Panc1 (cell line): ENCODE measurements at regions not wholly inside any gene's neighbourhood (a gene's known extent, or its start where the extent isn't known, plus 50 kb on each side); places are given as distances from the start of the nearest gene placed in this dataset.

Source experiments
- ATAC-seq: fragments of 200-7000 bp; cut with Tn5 transposase; 2 replicates; pipeline ENCODE4 v1.9.1; 2020; ENCODE audit warnings: mild to moderate bottlenecking, moderate library complexity
- BruUV-seq: library from RNA; stranded (reverse); fragments of 400-500 nt; replicated peaks from 2 replicates; lab custom pipeline; 2021; lab: Mats Ljungman, UMichigan
- CTCF ChIA-PET: fragments of 300-600 bp; sonication (Branson Sonifier 250); formaldehyde crosslinking; loops from one replicate; lab custom pipeline; 2022; ENCODE audit warnings: antibody characterized with exemption; lab: Charles Lee
- POLR2A ChIA-PET: fragments of 300-600 bp; sonication (Branson Sonifier 250); formaldehyde crosslinking; loops from one replicate; lab custom pipeline; 2022; ENCODE audit warnings: antibody characterized with exemption; lab: Charles Lee
- DNase-seq: peaks from one replicate; pipeline ENCODE4 v3.0.0-alpha.2; 2010; ENCODE audit warnings: low read depth, low spot score
- H3K27ac ChIP-seq: 2 replicates; pipeline ENCODE4 v1.5.1; 2011; ENCODE audit warnings: mild to moderate bottlenecking, low read length, inconsistent platforms
- H3K27me3 ChIP-seq: fragments of 200-500 bp; sonication (Bioruptor generic); 2 replicates; pipeline ENCODE4 v1.6.0; 2014; ENCODE audit warnings: low read length, inconsistent platforms; ENCODE audit not compliant: control insufficient read depth, insufficient read depth
- H3K36me3 ChIP-seq: fragments of 200-500 bp; sonication (Bioruptor generic); 2 replicates; pipeline ENCODE4 v1.5.1; 2014; ENCODE audit warnings: inconsistent platforms, mild to moderate bottlenecking, low read length, moderate library complexity; ENCODE audit not compliant: control insufficient read depth, insufficient read depth
- H3K4me1 ChIP-seq: 2 replicates; pipeline ENCODE4 v1.5.1; 2011; ENCODE audit warnings: inconsistent platforms, mild to moderate bottlenecking, low read length, moderate library complexity; ENCODE audit not compliant: control insufficient read depth, insufficient read depth
- H3K4me3 ChIP-seq, 2 experiments: 2 replicates each; pipeline ENCODE4 v1.5.1; 2011 to 2012; ENCODE audit warnings: low read depth in 2 of 2, low read length in 2 of 2, mild to moderate bottlenecking in 2 of 2, inconsistent platforms in 1 of 2, moderate library complexity in 1 of 2
- H3K9me3 ChIP-seq: fragments of 200-500 bp; sonication (Bioruptor generic); 2 replicates; pipeline ENCODE4 v1.5.1; 2014; ENCODE audit warnings: low read depth, mild to moderate bottlenecking, inconsistent platforms, low read length, moderate library complexity; ENCODE audit not compliant: control insufficient read depth, insufficient read depth
- CTCF ChIP-seq: fragments of 450-650 bp; IDR thresholded peaks from 2 replicates; pipeline ENCODE4 v1.5.1; 2017; ENCODE audit warnings: mild to moderate bottlenecking
- POLR2AphosphoS5 ChIP-seq: IDR thresholded peaks from 2 replicates; pipeline ENCODE4 v1.6.1; 2012; ENCODE audit warnings: mild to moderate bottlenecking, low read depth, low read length, moderate library complexity
- SIN3A ChIP-seq: IDR thresholded peaks from 2 replicates; pipeline ENCODE4 v1.6.1; 2012; ENCODE audit warnings: low read depth, mild to moderate bottlenecking, low read length, moderate library complexity, borderline replicate concordance; ENCODE audit not compliant: insufficient read depth
- TCF7L2 ChIP-seq: IDR thresholded peaks from 2 replicates; pipeline ENCODE4 v1.6.1; 2011; ENCODE audit warnings: mild to moderate bottlenecking, low read depth, low read length, inconsistent platforms
- in situ Hi-C: cut with HindIII; loops from 2 replicates; pipeline ENCODE4 v1.10.0; 2016; ENCODE audit warnings: low sequenced_read_pairs, low pct_unique_long_range_greater_than_20kb
- intact Hi-C: fragments of 100-400 bp; cut with micrococcal nuclease; formaldehyde crosslinking; loops from one replicate; pipeline ENCODE4 v1.10.0; 2022; ENCODE audit not compliant: unreplicated experiment
- TF ChIP-seq, protein P1 (sequence below), 2 experiments: IDR thresholded peaks; 2 replicates each; pipeline ENCODE4 v1.6.1; 2011 to 2012; ENCODE audit warnings: low read depth in 2 of 2, control low read depth in 1 of 2, low read length in 1 of 2, mild to moderate bottlenecking in 1 of 2, moderate library complexity in 1 of 2; ENCODE audit not compliant: insufficient read depth in 1 of 2

DNA sequence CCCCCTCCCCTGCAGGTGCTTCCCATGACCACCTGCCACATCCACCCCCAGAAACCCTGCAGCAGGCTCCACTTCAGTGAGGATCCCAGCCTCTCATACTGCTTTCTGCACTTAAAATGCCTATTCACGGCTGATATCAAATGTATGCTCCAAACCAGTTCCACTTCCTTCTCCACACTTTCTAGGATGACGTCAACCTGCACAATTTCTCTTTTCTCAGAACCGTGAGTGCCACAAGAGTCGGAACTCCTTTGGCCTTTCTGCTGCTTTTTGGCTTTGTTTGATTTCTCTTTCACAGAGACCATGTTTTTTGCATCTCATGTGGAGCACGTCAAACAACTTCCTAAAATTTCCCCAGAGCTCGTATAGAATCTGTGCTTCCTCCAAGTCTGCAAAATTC lies 378.8 kb upstream of the TNRC6C start:
- intact Hi-C loops (no loop called here), in situ Hi-C loops (no loop called here)
- Histone ChIP-seq H3K27ac (no peak overlapping the region), H3K4me3 (no peak overlapping the region), H3K36me3 (no peaks in the 10 kb centered on the region), H3K27me3 (no peaks in the 10 kb centered on the region), H3K9me3 (no peaks in the 10 kb centered on the region), H3K4me1 (no peaks in the 10 kb centered on the region)
- no peak for TF ChIP-seq POLR2AphosphoS5
- no peak for TF ChIP-seq SIN3A
- TF ChIP-seq, protein P1, sequence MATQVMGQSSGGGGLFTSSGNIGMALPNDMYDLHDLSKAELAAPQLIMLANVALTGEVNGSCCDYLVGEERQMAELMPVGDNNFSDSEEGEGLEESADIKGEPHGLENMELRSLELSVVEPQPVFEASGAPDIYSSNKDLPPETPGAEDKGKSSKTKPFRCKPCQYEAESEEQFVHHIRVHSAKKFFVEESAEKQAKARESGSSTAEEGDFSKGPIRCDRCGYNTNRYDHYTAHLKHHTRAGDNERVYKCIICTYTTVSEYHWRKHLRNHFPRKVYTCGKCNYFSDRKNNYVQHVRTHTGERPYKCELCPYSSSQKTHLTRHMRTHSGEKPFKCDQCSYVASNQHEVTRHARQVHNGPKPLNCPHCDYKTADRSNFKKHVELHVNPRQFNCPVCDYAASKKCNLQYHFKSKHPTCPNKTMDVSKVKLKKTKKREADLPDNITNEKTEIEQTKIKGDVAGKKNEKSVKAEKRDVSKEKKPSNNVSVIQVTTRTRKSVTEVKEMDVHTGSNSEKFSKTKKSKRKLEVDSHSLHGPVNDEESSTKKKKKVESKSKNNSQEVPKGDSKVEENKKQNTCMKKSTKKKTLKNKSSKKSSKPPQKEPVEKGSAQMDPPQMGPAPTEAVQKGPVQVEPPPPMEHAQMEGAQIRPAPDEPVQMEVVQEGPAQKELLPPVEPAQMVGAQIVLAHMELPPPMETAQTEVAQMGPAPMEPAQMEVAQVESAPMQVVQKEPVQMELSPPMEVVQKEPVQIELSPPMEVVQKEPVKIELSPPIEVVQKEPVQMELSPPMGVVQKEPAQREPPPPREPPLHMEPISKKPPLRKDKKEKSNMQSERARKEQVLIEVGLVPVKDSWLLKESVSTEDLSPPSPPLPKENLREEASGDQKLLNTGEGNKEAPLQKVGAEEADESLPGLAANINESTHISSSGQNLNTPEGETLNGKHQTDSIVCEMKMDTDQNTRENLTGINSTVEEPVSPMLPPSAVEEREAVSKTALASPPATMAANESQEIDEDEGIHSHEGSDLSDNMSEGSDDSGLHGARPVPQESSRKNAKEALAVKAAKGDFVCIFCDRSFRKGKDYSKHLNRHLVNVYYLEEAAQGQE (IDR thresholded peaks at IDR 0.05; ENCODE audit: insufficient read depth in 1 of 2, low read depth in 2 of 2, low read length in 1 of 2) = no peak
- no peak for TF ChIP-seq CTCF
- TF ChIP-seq TCF7L2 = no peak
- ChIA-PET POLR2A (no interaction called here), CTCF (no interaction called here)
- ATAC-seq (no peak), DNase-seq (no peak)
- BruUV-seq = no TSS peak

DNA sequence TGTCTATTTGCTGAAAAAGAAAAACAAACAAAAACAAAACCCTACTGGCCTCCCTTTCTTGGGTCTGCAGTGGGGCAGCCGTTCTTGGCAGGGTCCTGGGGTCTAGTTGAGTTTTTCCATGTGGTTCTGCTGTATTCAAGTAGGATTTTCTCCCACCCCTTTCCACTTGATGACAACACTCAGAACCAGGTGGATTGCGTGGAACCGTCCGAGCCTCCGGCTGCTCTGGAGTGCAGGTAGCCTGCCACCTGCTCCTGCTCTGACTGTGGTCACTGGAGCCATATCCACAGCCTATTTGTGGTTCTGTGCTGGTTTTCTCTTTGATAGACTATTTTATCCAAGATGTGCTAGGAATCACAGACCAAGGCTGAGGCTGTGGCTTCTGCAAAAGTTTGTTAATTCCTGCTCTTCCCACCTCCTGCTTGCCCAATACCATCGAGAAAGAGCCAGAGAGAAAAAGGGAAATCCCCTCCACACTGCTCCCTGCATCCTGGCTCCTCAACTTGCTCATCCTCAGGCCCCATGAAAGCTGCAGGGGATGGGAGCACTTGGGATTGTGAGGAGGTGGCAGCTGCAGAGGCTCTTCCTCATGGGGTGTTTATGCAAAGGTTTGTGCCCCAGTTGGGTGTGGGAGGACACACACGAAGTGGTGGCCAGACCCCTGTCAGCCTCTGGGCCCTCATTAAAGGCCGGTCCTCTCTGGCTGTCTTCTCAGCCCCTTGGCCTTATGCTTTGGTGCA lies 377.8 kb upstream of the TNRC6C start:
- POLR2A ChIA-PET = no interaction called here
- no peaks in the 10 kb centered on the region for H3K4me1 ChIP-seq
- ATAC-seq (0 out of 2 replicates have a peak, but pooled peaks have one; percentile 18), DNase-seq (no peak)
- TF ChIP-seq POLR2AphosphoS5 (no peak), CTCF (no peak), SIN3A (no peak), TCF7L2 (no peak)
- TF ChIP-seq, protein P1 (IDR thresholded peaks at IDR 0.05; ENCODE audit: insufficient read depth in 1 of 2, low read depth in 2 of 2, low read length in 1 of 2) = no peak
- H3K4me3 ChIP-seq = no peak overlapping the region
- intact Hi-C loops (no loop called here), in situ Hi-C loops (no loop called here)
- H3K27ac ChIP-seq = no peak overlapping the region
- no TSS peak for BruUV-seq
- CTCF ChIA-PET = no interaction called here
- 0 out of 2 replicates have a peak, but pooled peaks cover 2% of the 10 kb centered on the region for H3K27me3 ChIP-seq
- H3K36me3 ChIP-seq = no peaks in the 10 kb centered on the region
- H3K9me3 ChIP-seq = no peaks in the 10 kb centered on the region
